Colonic mucosa (tissue), 4 donors: ENCODE measurements at regions not wholly inside any gene's neighbourhood (a gene's known extent, or its start where the extent isn't known, plus 50 kb on each side); places are given as distances from the start of the nearest gene placed in this dataset.

Source experiments
- DNase-seq: peaks from one replicate; pipeline ENCODE4 v3.0.0-alpha.2; 2020
- H3K27ac ChIP-seq: fragments of 200-600 bp; one replicate; pipeline ENCODE4 v1.8.0; 2021
- H3K27me3 ChIP-seq: fragments of 200-600 bp; one replicate; pipeline ENCODE4 v1.8.0; 2021
- H3K36me3 ChIP-seq: fragments of 200-600 bp; one replicate; pipeline ENCODE4 v1.8.0; 2021
- H3K4me1 ChIP-seq: fragments of 200-600 bp; one replicate; pipeline ENCODE4 v1.8.0; 2021; ENCODE audit warnings: mild to moderate bottlenecking
- H3K4me3 ChIP-seq: fragments of 200-600 bp; one replicate; pipeline ENCODE4 v1.8.0; 2021
- H3K9ac ChIP-seq, 2 donors: one replicate each; pipeline ENCODE4 v1.7.0; 2013; ENCODE audit warnings: control low read depth in 2 of 2, low read depth in 2 of 2, low read length in 2 of 2
- H3K9me3 ChIP-seq: fragments of 200-600 bp; one replicate; pipeline ENCODE4 v1.8.0; 2021
- intact Hi-C: fragments of 100-400 bp; cut with DNase I; formaldehyde crosslinking; loops from one replicate; pipeline ENCODE4 v1.14.1; 2022
- TF ChIP-seq, protein P1 (sequence below): fragments of 200-600 bp; IDR thresholded peaks from one replicate; pipeline ENCODE4 v1.8.0; 2022; ENCODE audit warnings: antibody characterized with exemption, mild to moderate bottlenecking
- donor health status: healthy.
- donor health status: DM: no; HTN: no; CAD: no.
- donor health status: DM: no; HTN: no; CAD: no.

DNA sequence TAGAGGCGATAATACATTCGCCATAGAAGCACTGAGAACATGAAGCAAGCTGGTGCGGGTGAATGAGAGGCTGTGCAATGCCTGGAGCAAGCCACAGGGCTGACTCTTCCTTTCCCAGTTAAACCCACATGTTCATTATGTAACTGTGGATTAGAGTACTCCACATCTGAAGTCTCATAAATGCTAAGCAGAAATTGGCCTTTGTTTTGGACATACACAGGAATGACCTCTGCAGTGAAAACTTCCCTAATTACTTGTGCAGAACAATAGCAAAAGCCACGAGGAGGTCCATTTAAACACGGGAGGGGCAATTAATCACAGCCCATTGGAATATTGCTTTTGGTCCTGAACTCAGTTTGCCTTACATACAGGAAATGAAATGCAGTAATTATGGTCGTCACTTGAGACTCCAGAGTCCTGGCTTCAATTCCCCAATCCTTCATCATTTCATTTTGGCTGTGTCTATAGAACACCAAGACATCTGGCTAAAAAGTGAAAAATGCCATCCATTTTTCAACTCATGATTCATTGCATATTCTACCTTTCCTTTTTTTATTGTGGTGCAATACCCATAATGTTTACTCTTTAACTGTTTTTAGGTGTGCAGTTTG is 78.7 kb upstream of the CXCL12 start:
- no peak overlapping the region for H3K9ac ChIP-seq
- no peak overlapping the region for H3K4me3 ChIP-seq
- no peak for DNase-seq
- no peak overlapping the region for H3K27ac ChIP-seq
- H3K27me3 ChIP-seq, result no peaks in the 10 kb centered on the region
- TF ChIP-seq, protein P1, sequence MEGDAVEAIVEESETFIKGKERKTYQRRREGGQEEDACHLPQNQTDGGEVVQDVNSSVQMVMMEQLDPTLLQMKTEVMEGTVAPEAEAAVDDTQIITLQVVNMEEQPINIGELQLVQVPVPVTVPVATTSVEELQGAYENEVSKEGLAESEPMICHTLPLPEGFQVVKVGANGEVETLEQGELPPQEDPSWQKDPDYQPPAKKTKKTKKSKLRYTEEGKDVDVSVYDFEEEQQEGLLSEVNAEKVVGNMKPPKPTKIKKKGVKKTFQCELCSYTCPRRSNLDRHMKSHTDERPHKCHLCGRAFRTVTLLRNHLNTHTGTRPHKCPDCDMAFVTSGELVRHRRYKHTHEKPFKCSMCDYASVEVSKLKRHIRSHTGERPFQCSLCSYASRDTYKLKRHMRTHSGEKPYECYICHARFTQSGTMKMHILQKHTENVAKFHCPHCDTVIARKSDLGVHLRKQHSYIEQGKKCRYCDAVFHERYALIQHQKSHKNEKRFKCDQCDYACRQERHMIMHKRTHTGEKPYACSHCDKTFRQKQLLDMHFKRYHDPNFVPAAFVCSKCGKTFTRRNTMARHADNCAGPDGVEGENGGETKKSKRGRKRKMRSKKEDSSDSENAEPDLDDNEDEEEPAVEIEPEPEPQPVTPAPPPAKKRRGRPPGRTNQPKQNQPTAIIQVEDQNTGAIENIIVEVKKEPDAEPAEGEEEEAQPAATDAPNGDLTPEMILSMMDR, result no peak
- no peaks in the 10 kb centered on the region for H3K9me3 ChIP-seq
- no peaks in the 10 kb centered on the region for H3K4me1 ChIP-seq
- intact Hi-C loops, result no loop called here
- no peaks in the 10 kb centered on the region for H3K36me3 ChIP-seq

DNA sequence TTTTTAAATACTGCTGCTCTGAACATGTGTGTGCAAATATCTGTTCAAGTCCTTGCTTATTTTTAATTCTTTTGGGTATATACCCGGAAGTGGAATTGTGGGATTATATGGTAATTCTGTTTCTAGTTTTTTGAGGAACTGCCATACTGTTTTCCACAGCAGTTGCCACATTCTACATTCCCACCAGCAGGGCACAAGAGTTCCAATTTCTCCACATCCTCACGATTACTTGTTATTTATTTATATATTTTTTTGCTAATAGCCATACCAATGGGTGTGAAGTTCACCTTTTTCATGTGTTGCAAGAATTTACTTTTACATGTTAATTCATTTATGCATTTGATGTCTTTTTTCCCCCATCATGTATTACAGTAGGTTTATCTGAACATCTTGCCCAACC is 79.6 kb upstream of the CXCL12 start:
- H3K27ac ChIP-seq, result no peak overlapping the region
- H3K9ac ChIP-seq, result no peak overlapping the region
- TF ChIP-seq, protein P1, result no peak

DNA sequence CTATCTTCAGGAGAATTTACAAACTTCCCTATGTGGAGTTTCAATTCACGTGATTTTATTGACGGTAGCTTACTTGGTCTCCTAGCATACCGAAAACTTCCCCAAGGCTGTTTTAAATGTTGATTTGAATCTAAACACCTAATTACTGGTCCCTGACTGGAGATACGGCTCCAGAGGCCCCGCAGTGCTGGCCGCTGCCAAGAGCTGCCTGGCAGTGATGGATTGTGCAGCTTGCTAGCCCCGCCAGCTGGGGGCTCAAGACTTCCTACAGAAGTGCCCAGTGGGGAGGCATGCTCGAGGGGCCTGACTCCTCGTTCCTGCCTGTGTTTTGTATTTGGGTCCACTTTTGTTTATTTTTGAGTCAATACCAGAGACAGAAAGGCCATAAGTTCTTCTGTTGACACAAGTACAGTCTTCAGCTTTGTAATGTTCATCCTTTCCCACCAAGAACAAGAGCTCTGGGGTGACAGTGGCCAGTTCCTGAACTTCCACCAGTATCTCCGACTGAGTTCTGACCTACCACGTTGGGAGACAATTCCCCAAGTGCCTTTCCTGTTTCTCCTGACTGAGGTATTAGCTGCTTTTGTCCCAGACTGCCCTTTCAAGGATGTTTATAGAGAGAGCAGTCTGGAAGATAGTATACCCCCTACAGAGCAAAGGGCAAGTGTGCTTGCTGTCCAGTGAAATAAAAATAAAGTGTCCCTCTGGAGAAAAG is 80.7 kb upstream of the CXCL12 start:
- Histone ChIP-seq H3K4me3 (no peak overlapping the region), H3K4me1 (no peaks in the 10 kb centered on the region), H3K27ac (no peak overlapping the region), H3K9me3 (no peaks in the 10 kb centered on the region), H3K27me3 (no peaks in the 10 kb centered on the region), H3K36me3 (no peaks in the 10 kb centered on the region), H3K9ac (no peak overlapping the region)
- intact Hi-C loops, result no loop called here
- TF ChIP-seq, protein P1, result no peak
- DNase-seq, result no peak

More for the DNA sequence above, 79.6 kb upstream of the CXCL12 start:
- H3K9me3 ChIP-seq, result no peaks in the 10 kb centered on the region
- H3K36me3 ChIP-seq, result no peaks in the 10 kb centered on the region
- H3K4me3 ChIP-seq, result no peak overlapping the region
- no peak for DNase-seq
- no peaks in the 10 kb centered on the region for H3K4me1 ChIP-seq
- H3K27me3 ChIP-seq, result no peaks in the 10 kb centered on the region
- intact Hi-C loops, result no loop called here

DNA sequence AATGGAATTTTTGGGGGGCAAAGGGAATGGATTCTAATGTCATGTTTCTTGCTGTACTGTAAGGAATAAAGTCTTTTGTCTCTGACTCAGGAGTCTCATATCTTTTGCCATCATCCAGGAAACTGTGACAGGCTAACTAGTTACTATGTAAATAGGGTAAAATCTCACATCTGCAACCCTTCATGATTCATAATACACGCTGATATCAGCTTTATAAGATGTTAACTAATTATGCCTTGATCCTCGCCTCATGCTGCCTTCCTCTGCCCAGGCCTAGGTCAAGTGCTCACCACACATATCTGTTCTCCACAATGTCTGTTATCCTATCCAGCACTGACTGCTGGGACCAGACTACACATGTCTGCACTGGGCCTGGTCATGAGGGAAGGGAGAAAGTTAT is 81.3 kb upstream of the CXCL12 start:
- H3K4me1 ChIP-seq, result no peaks in the 10 kb centered on the region
- TF ChIP-seq, protein P1, result no peak
- no peak for DNase-seq

DNA sequence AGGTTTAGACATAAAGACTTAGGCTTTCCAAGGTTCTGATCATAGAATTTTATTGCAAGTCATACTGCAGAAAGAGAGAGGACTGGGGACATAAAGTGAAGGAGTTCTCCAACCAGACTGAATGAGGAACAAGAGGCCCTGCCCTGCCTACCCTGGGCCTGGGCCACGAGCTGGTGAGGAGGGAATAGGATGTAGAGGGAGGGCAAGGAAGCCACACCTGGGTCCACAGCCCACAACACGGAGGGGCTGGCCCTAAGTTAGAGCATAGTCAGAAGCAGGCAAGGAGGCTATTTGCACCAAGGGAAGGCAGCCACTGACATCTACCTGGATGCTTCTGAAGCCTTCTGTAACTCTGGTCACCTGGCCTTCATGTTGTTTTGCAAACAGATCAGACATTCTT is 82.2 kb upstream of the CXCL12 start:
- H3K9me3 ChIP-seq, result no peaks in the 10 kb centered on the region
- intact Hi-C loops, result no loop called here

More for the DNA sequence above, 81.3 kb upstream of the CXCL12 start:
- no peak overlapping the region for H3K4me3 ChIP-seq
- H3K27me3 ChIP-seq, result no peaks in the 10 kb centered on the region
- no peaks in the 10 kb centered on the region for H3K9me3 ChIP-seq
- intact Hi-C loops, result no loop called here
- no peaks in the 10 kb centered on the region for H3K36me3 ChIP-seq
- no peak overlapping the region for H3K9ac ChIP-seq
- no peak overlapping the region for H3K27ac ChIP-seq

More for the DNA sequence above, 82.2 kb upstream of the CXCL12 start:
- DNase-seq, result no peak
- Histone ChIP-seq H3K27ac (no peak overlapping the region), H3K4me1 (no peaks in the 10 kb centered on the region), H3K27me3 (no peaks in the 10 kb centered on the region), H3K36me3 (no peaks in the 10 kb centered on the region), H3K9ac (no peak overlapping the region), H3K4me3 (no peak overlapping the region)
- TF ChIP-seq, protein P1, result no peak
